Bronchial epithelial cell (primary cell): ENCODE measurements at regions not wholly inside any gene's neighbourhood (a gene's known extent, or its start where the extent isn't known, plus 50 kb on each side); places are given as distances from the start of the nearest gene placed in this dataset.

Experiments used
- DNase-seq: peaks from one replicate; pipeline ENCODE4 v3.0.0-alpha.2; 2010; ENCODE audit warnings: low read depth
- FAIRE-seq: peaks from 2 replicates; lab custom pipeline; 2011; peaks lifted over from hg19 to GRCh38; lab: Jason Lieb, UNC
- H3K27me3 ChIP-seq: 2 replicates; pipeline ENCODE4 v1.5.1; 2011; ENCODE audit warnings: low read length; ENCODE audit not compliant: control insufficient read depth, insufficient read depth
- H3K36me3 ChIP-seq: 2 replicates; pipeline ENCODE4 v1.5.1; 2011; ENCODE audit warnings: low read length; ENCODE audit not compliant: control insufficient read depth, insufficient read depth
- H3K4me3 ChIP-seq: 2 replicates; pipeline ENCODE4 v1.5.1; 2011; ENCODE audit warnings: mild to moderate bottlenecking, low read depth, low read length, control low read depth
- CTCF ChIP-seq: IDR thresholded peaks from 2 replicates; pipeline ENCODE4 v1.5.1; 2011; ENCODE audit warnings: mild to moderate bottlenecking, moderate library complexity, low read length, control low read depth, inconsistent platforms; ENCODE audit not compliant: insufficient read depth, severe bottlenecking

GRCh38 chr18:78106946-78107345 lies 857.3 kb downstream of the GALR1 start:
- no peaks in the 10 kb centered on the region for H3K36me3 ChIP-seq
- DNase-seq = no peak
- TF ChIP-seq CTCF = no peak
- H3K27me3 ChIP-seq = no peaks in the 10 kb centered on the region
- no peak overlapping the region for H3K4me3 ChIP-seq
- FAIRE-seq = no peak

- no peak for DNase-seq
- Histone ChIP-seq H3K27me3 (no peaks in the 10 kb centered on the region), H3K36me3 (no peaks in the 10 kb centered on the region), H3K4me3 (no peak overlapping the region)
- no peak for FAIRE-seq
- TF ChIP-seq CTCF = no peak
Measured at GRCh38 chr18:78107363-78107762, 857.7 kb downstream of the GALR1 start.

- no peak for TF ChIP-seq CTCF
Measured at GRCh38 chr18:78108554-78108953, 858.9 kb downstream of the GALR1 start.

GRCh38 chr18:78113136-78113939 lies 863.7 kb downstream of the GALR1 start:
- Histone ChIP-seq H3K36me3 (no peaks in the 10 kb centered on the region), H3K27me3 (no peaks in the 10 kb centered on the region), H3K4me3 (no peak overlapping the region)
- DNase-seq (no peak), FAIRE-seq (no peak)
- no peak for TF ChIP-seq CTCF

More at GRCh38 chr18:78108554-78108953, 858.9 kb downstream of the GALR1 start:
- FAIRE-seq (no peak), DNase-seq (no peak)
- Histone ChIP-seq H3K27me3 (no peaks in the 10 kb centered on the region), H3K36me3 (no peaks in the 10 kb centered on the region), H3K4me3 (no peak overlapping the region)

- TF ChIP-seq CTCF = no peak
- no peak for FAIRE-seq
- no peak overlapping the region for H3K4me3 ChIP-seq
- DNase-seq = no peak
- no peaks in the 10 kb centered on the region for H3K36me3 ChIP-seq
- H3K27me3 ChIP-seq = no peaks in the 10 kb centered on the region
Measured at GRCh38 chr18:78113940-78114251, 864.2 kb downstream of the GALR1 start.
